GM23338 (cell line): ENCODE measurements at regions not wholly inside any gene's neighbourhood (a gene's known extent, or its start where the extent isn't known, plus 50 kb on each side); places are given as distances from the start of the nearest gene placed in this dataset.

Experiments
- CREB1 ChIP-seq: fragments of 250-450 bp; sonication (Bioruptor Pico); IDR thresholded peaks from 2 replicates; pipeline ENCODE4 v1.5.0; 2020; ENCODE audit warnings: low read depth, mild to moderate bottlenecking, moderate library complexity
- CTCF ChIP-seq, 2 experiments: fragments of 200-600 bp in 1 of 2; sonication (generic) in 1 of 2; conservative IDR thresholded peaks; 2 replicates each; pipeline versions ENCODE4 v1.5.1 to v1.6.1; 2016 to 2017; ENCODE audit warnings: antibody characterized with exemption in 2 of 2, low read depth in 2 of 2, mild to moderate bottlenecking in 2 of 2, moderate library complexity in 1 of 2
- ETS1 ChIP-seq: IDR thresholded peaks from 2 replicates; pipeline ENCODE4 v1.6.1; 2016; ENCODE audit warnings: antibody characterized with exemption
- EZH2 ChIP-seq: fragments of 200-600 bp; sonication (generic); IDR thresholded peaks from one replicate; pipeline ENCODE4 v1.8.0; 2017; ENCODE audit warnings: antibody characterized with exemption, mild to moderate bottlenecking, low read depth; ENCODE audit not compliant: unreplicated experiment
- EZH2phosphoT487 ChIP-seq: fragments of 200-600 bp; sonication (generic); IDR thresholded peaks from one replicate; pipeline ENCODE4 v1.8.1; 2018; ENCODE audit warnings: antibody characterized with exemption; ENCODE audit not compliant: unreplicated experiment
- JUNB ChIP-seq: IDR thresholded peaks from one replicate; pipeline ENCODE4 v1.6.1; 2016; ENCODE audit warnings: antibody characterized with exemption; ENCODE audit not compliant: unreplicated experiment
- POLR2AphosphoS5 ChIP-seq: IDR thresholded peaks from 2 replicates; pipeline ENCODE4 v1.6.1; 2016; ENCODE audit warnings: antibody characterized with exemption, low read depth
- REST ChIP-seq: IDR thresholded peaks from one replicate; pipeline ENCODE4 v1.6.1; 2018; ENCODE audit warnings: antibody characterized with exemption; ENCODE audit not compliant: unreplicated experiment
- STAT1 ChIP-seq: IDR thresholded peaks from one replicate; pipeline ENCODE4 v1.6.1; 2016; ENCODE audit warnings: antibody characterized with exemption; ENCODE audit not compliant: unreplicated experiment
- ZNF114 ChIP-seq: fragments of 250-450 bp; sonication (Bioruptor Pico); IDR thresholded peaks from 2 replicates; pipeline ENCODE4 v1.5.0; 2020; ENCODE audit warnings: mild to moderate bottlenecking, moderate library complexity
- ZNF462 ChIP-seq: fragments of 250-450 bp; sonication (Bioruptor Pico); IDR thresholded peaks from 2 replicates; pipeline ENCODE4 v1.5.0; 2020; ENCODE audit warnings: mild to moderate bottlenecking, moderate library complexity

- TF ChIP-seq REST (no peak), EZH2 (no peak), POLR2AphosphoS5 (no peak), JUNB (no peak), CTCF (conservative IDR thresholded peaks at IDR 0.05; ENCODE audit: low read depth in 2 of 2) (no peak), ZNF462 (CRISPR knock-in tag) (no peak), ETS1 (no peak), ZNF114 (CRISPR knock-in tag) (no peak), EZH2phosphoT487 (no peak), CREB1 (CRISPR knock-in tag) (no peak), STAT1 (no peak)
These were observed 68.1 kb upstream of the SLC45A1 start for GRCh38 chr1:8249838-8250237.
